ENCODE measurements at regions not wholly inside any gene's neighbourhood (a gene's known extent, or its start where the extent isn't known, plus 50 kb on each side); places are given as distances from the start of the nearest gene placed in this dataset.
"Not testable (repeated sequence)": the region's sequence is repeated elsewhere in the genome, so short reads cannot be mapped to it uniquely, and the experiment has no call there.

DNA sequence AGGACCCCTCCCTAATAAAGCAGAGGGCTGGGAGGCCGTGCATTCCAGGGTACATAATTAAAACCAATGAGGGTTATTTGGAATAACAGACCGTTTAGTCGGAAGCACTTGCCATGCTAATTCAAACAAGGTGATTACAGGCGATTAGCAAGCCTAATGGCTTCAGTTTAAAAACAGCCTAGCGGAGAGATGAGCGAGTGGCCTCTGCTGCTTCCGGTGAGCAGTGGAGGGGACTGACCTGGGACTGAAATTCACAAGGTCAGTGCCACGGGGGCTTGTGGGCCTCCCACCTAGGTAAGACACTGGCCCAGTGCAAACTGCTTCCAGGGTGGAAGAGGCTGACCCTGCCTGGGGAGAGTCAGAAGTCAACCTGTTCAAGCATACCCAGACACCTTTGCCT, 56.8 kb upstream of the ALX4 start:
- no peak for ATAC-seq
- WGBS, 2 donors (ENCODE audit: low coverage in 1 of 2) = 83 to 85% methylated on average over 1 to 7 of the region's 8 CpGs
- Histone ChIP-seq H3K27me3 (peaks cover 23% of the 10 kb centered on the region), H3K27ac (no peak overlapping the region), H3K4me3 (no peak overlapping the region), H3K9me3 (peaks cover 0 to 15% (median 0%) of the 10 kb centered on the region in 3 donors), H3K4me1 (no peaks in the 10 kb centered on the region), H3K36me3 (no peaks in the 10 kb centered on the region)
- TF ChIP-seq POLR2AphosphoS5 (IDR thresholded peaks at IDR 0.05) (no peak), POLR2A (IDR thresholded peaks at IDR 0.05) (no peak)

DNA sequence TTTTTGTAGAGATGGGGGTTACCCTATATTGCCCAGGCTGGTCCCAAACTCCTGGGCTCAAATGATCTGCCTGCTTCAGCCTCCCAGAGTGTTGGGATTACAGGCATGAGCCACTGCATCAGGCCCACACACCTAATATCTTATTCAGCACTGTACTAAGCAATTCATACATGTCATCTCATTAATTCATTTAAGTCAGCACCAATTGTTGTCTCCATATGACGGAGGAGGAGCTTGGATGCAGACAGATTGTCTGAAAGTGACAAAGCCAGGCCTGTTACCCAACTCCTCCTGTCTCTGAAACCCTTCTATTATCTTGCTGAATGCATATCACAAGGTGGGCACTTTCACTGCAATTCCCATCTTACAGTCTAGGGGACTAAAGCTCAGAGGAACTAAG, 57.5 kb upstream of the ALX4 start:
- no peak for ATAC-seq
- H3K4me1 ChIP-seq = no peaks in the 10 kb centered on the region
- WGBS, 2 donors (ENCODE audit: low coverage in 1 of 2) = 90 to 100% methylated on average over 1 of the region's 1 CpG
- H3K9me3 ChIP-seq = peaks cover 0 to 15% (median 0%) of the 10 kb centered on the region in 3 donors
- no peaks in the 10 kb centered on the region for H3K36me3 ChIP-seq
- no peak overlapping the region for H3K27ac ChIP-seq
- no peak overlapping the region for H3K4me3 ChIP-seq
- TF ChIP-seq, protein P1, sequence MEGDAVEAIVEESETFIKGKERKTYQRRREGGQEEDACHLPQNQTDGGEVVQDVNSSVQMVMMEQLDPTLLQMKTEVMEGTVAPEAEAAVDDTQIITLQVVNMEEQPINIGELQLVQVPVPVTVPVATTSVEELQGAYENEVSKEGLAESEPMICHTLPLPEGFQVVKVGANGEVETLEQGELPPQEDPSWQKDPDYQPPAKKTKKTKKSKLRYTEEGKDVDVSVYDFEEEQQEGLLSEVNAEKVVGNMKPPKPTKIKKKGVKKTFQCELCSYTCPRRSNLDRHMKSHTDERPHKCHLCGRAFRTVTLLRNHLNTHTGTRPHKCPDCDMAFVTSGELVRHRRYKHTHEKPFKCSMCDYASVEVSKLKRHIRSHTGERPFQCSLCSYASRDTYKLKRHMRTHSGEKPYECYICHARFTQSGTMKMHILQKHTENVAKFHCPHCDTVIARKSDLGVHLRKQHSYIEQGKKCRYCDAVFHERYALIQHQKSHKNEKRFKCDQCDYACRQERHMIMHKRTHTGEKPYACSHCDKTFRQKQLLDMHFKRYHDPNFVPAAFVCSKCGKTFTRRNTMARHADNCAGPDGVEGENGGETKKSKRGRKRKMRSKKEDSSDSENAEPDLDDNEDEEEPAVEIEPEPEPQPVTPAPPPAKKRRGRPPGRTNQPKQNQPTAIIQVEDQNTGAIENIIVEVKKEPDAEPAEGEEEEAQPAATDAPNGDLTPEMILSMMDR (IDR thresholded peaks at IDR 0.05) = no peak
- TF ChIP-seq POLR2A (IDR thresholded peaks at IDR 0.05) (no peak), POLR2AphosphoS5 (IDR thresholded peaks at IDR 0.05) (no peak), EP300 (IDR thresholded peaks at IDR 0.05) (no peak)
- peaks cover 23% of the 10 kb centered on the region for H3K27me3 ChIP-seq

DNA sequence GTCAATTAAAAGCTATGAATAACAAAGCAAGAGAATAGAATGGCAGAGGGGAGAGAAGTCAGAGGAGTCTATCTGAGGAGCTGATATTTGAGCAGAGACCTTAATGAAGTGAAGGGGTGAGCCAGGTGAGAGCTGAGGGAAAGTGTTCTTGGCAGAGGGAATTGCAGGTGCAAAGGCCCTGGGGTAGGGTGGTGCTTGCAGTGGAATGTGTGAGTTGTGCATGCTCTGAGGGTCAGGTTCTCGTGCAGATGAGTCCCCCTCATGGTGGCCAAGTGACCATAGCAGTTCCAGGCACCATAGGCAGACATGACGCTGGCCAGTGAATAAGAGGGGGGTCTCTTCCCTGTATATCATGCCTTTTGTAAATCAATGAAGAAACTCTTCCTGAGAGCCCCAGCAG, 58.9 kb upstream of the ALX4 start:
- TF ChIP-seq POLR2AphosphoS5 (IDR thresholded peaks at IDR 0.05) = no peak
- TF ChIP-seq, protein P1 (IDR thresholded peaks at IDR 0.05) = no peak
- no peak for TF ChIP-seq POLR2A (IDR thresholded peaks at IDR 0.05)
- no peak for TF ChIP-seq EP300 (IDR thresholded peaks at IDR 0.05)
- Histone ChIP-seq H3K27ac (no peak overlapping the region), H3K36me3 (no peaks in the 10 kb centered on the region), H3K9me3 (peaks cover 0 to 3% (median 0%) of the 10 kb centered on the region in 3 donors), H3K4me3 (no peak overlapping the region), H3K4me1 (no peaks in the 10 kb centered on the region), H3K27me3 (peaks cover 11% of the 10 kb centered on the region)
- ATAC-seq = no peak
- WGBS, 2 donors (ENCODE audit: low coverage in 1 of 2) = 86 to 100% methylated on average over 1 to 2 of the region's 2 CpGs

DNA sequence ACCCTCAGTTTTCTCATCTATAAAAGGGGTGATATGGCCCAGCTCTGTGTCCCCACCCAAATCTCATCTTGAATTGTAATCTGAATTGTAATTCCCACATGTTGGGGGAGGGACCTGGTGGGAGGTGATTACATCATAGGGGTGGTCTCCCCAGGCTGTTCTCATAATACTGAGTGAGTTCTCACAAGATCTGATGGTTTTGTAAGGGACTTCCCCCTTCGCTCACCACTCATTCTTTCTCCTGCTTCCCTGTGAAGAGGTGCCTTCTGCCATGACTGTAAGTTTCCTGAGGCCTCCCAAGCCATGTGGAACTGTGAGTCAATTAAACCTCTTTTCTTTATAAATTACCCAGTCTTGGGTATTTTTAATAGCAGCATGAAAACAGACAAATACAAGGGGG, 61.1 kb upstream of the ALX4 start:
- not testable (repeated sequence) for H3K36me3 ChIP-seq, H3K27ac ChIP-seq, H3K27me3 ChIP-seq, H3K4me1 ChIP-seq, H3K4me3 ChIP-seq, ATAC-seq, H3K9me3 ChIP-seq
- 100% methylated on average over 1 of the region's 1 CpG; no CpG with 5 or more reads in 1 of the 2 donors for WGBS, 2 donors (ENCODE audit: low coverage in 1 of 2)

DNA sequence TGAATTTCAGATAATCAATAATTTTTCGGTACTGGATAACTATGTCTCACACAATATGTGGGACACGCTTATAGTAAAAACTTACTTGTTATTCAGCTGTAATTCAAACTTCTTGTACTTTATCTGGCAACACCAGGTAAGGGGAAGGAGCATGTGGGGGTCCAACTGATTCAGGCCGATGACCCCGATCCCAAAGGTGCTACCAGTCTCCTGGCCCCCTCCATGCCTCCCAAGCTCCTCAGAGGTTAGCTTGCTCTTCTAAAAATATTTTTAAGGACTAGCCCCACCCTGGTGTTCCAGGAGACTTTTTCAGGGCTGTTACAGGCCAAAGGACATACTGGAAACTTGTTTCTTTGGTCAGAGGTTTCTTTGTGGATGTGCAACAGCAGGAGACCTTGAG, 61.8 kb upstream of the ALX4 start:
- ATAC-seq = no peak
- no peaks in the 10 kb centered on the region for H3K4me1 ChIP-seq
- H3K27me3 ChIP-seq = no peaks in the 10 kb centered on the region
- WGBS, 2 donors (ENCODE audit: low coverage in 1 of 2) = 93 to 98% methylated on average over 3 to 4 of the region's 4 CpGs
- H3K27ac ChIP-seq = no peak overlapping the region
- no peaks in the 10 kb centered on the region for H3K36me3 ChIP-seq
- no peak overlapping the region for H3K4me3 ChIP-seq
- no peaks in the 10 kb centered on the region for H3K9me3 ChIP-seq
- no peak for TF ChIP-seq POLR2AphosphoS5 (IDR thresholded peaks at IDR 0.05)
- TF ChIP-seq EP300 (IDR thresholded peaks at IDR 0.05) = no peak

DNA sequence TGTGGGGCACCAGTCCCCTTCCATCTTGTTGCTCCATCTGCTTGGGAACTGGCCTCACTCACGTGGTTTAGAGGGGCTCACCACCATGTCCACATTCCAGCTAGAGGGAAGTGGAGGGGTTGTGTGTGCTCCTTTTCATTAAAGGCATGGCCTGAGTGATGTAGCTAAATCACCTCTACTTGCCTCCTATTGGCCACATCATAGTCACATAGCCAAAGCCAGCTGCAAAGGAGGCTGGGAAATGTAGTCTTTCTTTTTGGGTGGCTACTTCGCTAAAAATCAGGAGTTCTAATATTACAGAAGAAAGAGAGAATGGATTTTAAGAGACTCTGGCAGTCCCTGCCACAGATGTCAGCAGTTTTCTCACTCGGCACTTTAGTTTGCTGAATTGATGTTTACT, 63.0 kb upstream of the ALX4 start:
- 41 to 60% methylated on average over 2 of the region's 3 CpGs for WGBS, 2 donors (ENCODE audit: low coverage in 1 of 2)
- H3K36me3 ChIP-seq = no peaks in the 10 kb centered on the region
- TF ChIP-seq POLR2AphosphoS5 (IDR thresholded peaks at IDR 0.05) = no peak
- no peak for TF ChIP-seq EP300 (IDR thresholded peaks at IDR 0.05)
- TF ChIP-seq POLR2A (IDR thresholded peaks at IDR 0.05) = no peak
- TF ChIP-seq, protein P1 (IDR thresholded peaks at IDR 0.05) = no peak
- ATAC-seq = no peak
- peaks cover 0 to 12% (median 0%) of the 10 kb centered on the region in 3 donors for H3K9me3 ChIP-seq
- H3K4me1 ChIP-seq = no peaks in the 10 kb centered on the region
- H3K4me3 ChIP-seq = no peak overlapping the region
- H3K27me3 ChIP-seq = no peaks in the 10 kb centered on the region
- no peak overlapping the region for H3K27ac ChIP-seq

DNA sequence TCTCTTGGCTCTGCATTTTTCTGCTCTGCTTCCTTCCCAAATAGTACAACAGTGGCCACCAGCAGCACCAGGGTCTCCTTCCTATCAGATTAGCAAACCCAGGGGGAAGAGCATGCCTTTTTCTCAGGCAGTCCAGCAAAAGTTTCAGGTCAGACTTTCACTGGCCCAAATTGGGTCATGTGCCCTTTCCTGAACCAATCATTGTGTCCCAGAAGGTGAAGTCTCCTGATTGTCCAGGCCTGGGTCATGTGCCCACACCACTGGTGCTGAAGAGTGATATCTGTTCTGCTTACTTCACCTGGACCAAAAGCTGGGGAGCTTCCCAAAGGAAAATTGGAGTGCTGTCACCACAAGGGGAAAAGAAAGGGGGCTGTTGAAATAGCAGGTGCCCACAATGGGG, 64.1 kb upstream of the ALX4 start:
- TF ChIP-seq POLR2A (IDR thresholded peaks at IDR 0.05) (no peak), EP300 (IDR thresholded peaks at IDR 0.05) (no peak), POLR2AphosphoS5 (IDR thresholded peaks at IDR 0.05) (no peak)
- TF ChIP-seq, protein P1 (IDR thresholded peaks at IDR 0.05) = no peak
- Histone ChIP-seq H3K27ac (no peak overlapping the region), H3K4me3 (no peak overlapping the region), H3K27me3 (no peaks in the 10 kb centered on the region), H3K36me3 (no peaks in the 10 kb centered on the region), H3K9me3 (peaks cover 0 to 16% (median 0%) of the 10 kb centered on the region in 3 donors), H3K4me1 (no peaks in the 10 kb centered on the region)
- ATAC-seq = no peak

All from gastroesophageal sphincter (tissue), 4 donors.